Spleen (tissue), 7 donors: ENCODE measurements at regions not wholly inside any gene's neighbourhood (a gene's known extent, or its start where the extent isn't known, plus 50 kb on each side); places are given as distances from the start of the nearest gene placed in this dataset.

ENCODE experiments used
- CTCF ChIP-seq, 11 experiments: fragments of 200-600 bp in 7 of 11; fragments of 450-650 bp in 4 of 11; sonication (generic) in 4 of 11; IDR thresholded peaks in 8 of 11; conservative IDR thresholded peaks in 3 of 11; 1 replicate in 7 of 11; 2 replicates in 4 of 11; pipeline versions ENCODE4 v1.4.0 to v1.8.0; 2016 to 2021; ENCODE audit warnings: antibody characterized with exemption in 11 of 11, inconsistent platforms in 4 of 11, mild to moderate bottlenecking in 1 of 11
- POLR2AphosphoS5 ChIP-seq, 3 donors: sonication (generic); formaldehyde crosslinking; IDR thresholded peaks; one replicate each; pipeline ENCODE4 v1.5.1; 2017; ENCODE audit warnings: antibody characterized with exemption in 3 of 3
- donor health status: DM: no; HTN: no; CAD: no; lungs with moderate emphysema.
- donor health status: DM: no; HTN: no; CAD: no.
- donor health status: DM: no; HTN: no; CAD: no.

GRCh38 chr18:64372850-64373249 lies 224.0 kb upstream of the LINC00305 start:
- TF ChIP-seq CTCF (IDR thresholded peaks at IDR 0.05 in 8 of 11, conservative IDR thresholded peaks at IDR 0.05 in 3 of 11) (no peak), POLR2AphosphoS5 (IDR thresholded peaks at IDR 0.05) (no peak)
